Ovary (tissue), 3 donors: ENCODE measurements at regions not wholly inside any gene's neighbourhood (a gene's known extent, or its start where the extent isn't known, plus 50 kb on each side); places are given as distances from the start of the nearest gene placed in this dataset.

ENCODE experiments used
- CTCF ChIP-seq, 3 donors: fragments of 450-650 bp in 2 of 3; fragments of 200-600 bp in 1 of 3; IDR thresholded peaks; one replicate each; pipeline versions ENCODE4 v1.5.1 to v1.8.0; 2016 to 2022; ENCODE audit warnings: antibody characterized with exemption in 3 of 3, mild to moderate bottlenecking in 1 of 3
- POLR2A ChIP-seq: fragments of 450-650 bp; IDR thresholded peaks from one replicate; pipeline ENCODE4 v1.6.1; 2017; ENCODE audit warnings: antibody characterized with exemption, mild to moderate bottlenecking, moderate library complexity
- donor health status: DM: no; HTN: no; CAD: no.

- no peak for TF ChIP-seq POLR2A
- no peak for TF ChIP-seq CTCF (IDR thresholded peaks at IDR 0.05)
Measured at GRCh38 chr1:188022661-188023060, 1193.9 kb downstream of the PLA2G4A start.
